GM18505 (cell line): ENCODE measurements at regions not wholly inside any gene's neighbourhood (a gene's known extent, or its start where the extent isn't known, plus 50 kb on each side); places are given as distances from the start of the nearest gene placed in this dataset.
"Not testable (repeated sequence)": the region's sequence is repeated elsewhere in the genome, so short reads cannot be mapped to it uniquely, and the experiment has no call there.

Experiments used
- ATAC-seq: cut with Tn5 transposase; IDR thresholded peaks from one replicate; pipeline ENCODE4 v1.9.1; 2021; ENCODE audit not compliant: unreplicated experiment
- POLR2A ChIP-seq: IDR thresholded peaks from 4 replicates; pipeline ENCODE4 v1.6.1; 2011; ENCODE audit warnings: borderline replicate concordance; ENCODE audit not compliant: insufficient read depth, insufficient read length; ENCODE audit errors: extremely low read depth

DNA sequence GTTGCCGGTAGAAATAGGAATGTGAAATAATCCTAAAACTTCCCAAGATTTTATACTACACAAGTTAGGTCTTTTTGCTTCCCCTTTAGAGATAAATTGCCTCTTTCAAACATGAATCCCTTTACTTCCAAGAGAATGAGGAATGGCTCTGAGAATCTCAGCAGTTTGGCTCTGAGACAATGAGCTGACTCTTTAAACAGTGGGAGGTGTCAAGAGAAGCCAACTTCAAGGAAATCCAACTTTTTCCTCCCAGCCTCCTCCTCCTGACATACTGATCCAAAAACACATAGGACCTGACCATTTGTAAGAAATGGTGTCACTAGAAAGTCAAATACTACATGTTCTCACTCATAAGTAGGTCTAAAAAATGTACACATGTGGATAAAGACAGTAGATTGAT is 154.2 kb downstream of the ALDH8A1 start:
- ATAC-seq, result no peak
- TF ChIP-seq POLR2A, result no peak

DNA sequence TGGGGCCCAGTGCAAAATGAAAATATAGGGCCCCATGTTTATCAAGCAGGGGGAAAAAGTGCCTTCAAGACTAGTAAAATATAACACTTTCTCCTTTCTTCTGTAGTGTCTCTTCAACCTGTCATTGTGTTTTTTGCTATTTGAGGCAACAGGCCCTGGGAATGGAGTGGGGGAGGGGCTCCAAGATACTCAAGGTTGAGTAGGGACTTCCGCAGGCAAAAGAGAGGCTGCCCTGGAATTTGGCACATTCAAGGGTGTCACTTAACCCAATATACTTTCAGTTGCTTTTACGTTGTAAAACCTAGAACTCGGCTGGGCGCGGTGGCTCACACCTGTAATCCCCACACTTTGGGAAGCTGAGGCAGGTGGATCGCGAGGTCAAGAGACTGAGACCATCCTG is 154.9 kb downstream of the ALDH8A1 start:
- no peak for ATAC-seq
- TF ChIP-seq POLR2A, result no peak

DNA sequence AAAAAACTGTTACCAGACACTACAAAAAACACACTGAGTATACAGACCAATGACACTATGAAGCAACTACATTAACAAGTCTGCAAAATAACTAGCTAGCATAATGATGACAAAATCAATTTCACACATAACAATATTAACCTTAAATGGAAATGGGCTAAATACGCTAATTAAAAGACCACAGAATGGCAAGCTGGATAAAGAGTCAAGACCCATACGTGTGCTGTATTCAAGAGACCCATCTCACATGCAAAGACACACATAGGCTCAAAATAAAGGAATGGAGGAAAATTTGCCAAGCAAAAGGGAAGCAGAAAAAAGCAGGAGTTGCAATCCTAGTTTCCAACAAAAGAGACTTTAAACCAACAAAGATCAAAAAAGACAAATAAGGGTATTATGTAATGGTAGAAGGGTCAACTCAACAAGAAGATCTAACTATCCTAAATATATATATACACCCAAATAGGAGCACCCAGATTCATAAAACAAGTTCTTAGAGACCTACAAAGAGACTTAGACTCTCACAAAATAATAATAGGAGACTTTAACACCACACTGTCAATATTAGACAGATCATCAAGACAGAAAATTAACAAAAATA is 158.6 kb downstream of the ALDH8A1 start:
- not testable (repeated sequence) for ATAC-seq

DNA sequence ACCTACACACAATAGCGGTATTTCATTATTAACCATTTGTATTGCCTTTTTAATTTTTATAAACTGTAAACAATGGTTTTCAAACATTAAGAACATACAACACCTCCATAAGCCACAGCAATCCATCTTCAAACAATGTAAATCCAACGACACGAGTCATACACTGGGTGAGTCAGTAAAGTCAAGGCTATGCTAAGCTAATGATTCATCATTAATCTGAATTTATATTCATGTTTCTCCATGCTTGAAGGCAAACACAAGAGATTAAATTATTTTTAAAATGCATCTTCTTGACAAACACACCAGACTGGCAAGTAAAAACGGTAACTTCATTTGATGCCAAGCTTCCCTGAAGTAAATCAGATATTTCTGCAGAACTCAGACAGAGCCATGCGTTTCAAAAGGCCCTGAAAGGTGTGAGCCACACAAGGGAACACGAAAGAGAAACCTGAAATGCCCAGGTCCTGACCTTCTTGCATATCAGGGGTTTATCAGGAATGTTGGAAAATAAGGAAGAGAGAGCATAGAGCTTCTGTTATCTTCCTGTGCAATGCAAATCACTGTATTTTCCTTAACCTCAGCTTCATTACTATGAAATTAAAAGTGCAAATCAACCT is 162.5 kb downstream of the ALDH8A1 start:
- no peak for TF ChIP-seq POLR2A
- no peak for ATAC-seq

DNA sequence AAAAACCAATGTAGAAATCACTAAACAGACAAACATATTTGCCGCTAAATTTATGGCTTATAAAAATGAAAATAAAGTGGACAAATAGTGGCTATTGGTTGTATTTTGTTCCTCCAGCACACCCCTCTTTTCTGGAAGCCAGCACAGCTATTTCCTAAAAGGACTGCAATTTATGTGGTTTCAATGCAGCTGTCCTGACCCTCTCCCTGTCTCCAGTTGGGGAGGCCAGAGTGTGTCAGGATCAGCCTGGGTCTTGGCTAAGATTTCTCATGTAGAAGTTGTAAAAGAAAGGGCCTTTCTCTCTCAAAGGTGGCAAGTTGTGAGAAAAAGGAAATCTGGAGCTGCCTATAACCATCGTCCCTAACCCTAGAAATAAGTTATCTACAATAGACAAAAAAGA is 165.6 kb downstream of the ALDH8A1 start:
- ATAC-seq, result no peak
- no peak for TF ChIP-seq POLR2A

DNA sequence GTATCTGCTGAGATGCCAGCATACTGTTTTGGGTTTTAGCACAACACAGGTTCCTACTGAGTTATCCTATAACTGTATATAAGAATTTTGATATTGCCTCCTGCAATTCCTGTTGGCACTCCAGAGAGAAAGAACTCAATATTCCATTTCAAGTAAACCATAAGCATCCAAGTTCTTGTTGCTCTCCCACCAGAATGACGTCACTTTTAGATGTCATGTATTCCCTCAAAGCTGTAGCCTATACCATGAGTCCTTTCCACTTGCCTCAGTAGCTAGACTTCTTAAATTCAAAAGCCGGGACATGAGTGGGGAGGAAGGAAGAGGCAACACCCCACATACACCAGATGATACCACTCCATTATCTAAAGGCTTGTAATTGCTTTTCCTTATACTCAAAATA is 171.5 kb downstream of the ALDH8A1 start:
- TF ChIP-seq POLR2A, result no peak

DNA sequence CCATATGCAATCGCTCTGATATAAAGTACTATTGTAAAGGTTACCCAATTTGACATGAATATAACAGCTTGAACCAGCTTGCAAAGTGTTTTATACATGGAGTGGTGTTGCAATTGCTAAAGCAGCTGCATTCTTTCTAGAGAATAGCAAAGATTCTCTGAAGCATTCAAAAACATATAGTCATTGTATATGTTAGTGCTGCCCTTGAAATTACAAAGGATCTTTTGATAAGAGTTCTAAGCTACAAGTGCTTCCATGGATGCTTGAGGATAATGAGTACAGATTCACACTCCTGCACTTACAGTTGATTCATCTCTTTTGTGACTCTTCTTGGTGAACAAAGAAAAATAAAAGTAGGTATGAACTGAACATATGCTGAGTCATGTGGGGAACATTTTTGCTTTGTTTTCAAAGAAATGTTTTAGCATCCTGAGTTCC is 175.7 kb downstream of the ALDH8A1 start:
- TF ChIP-seq POLR2A, result no peak
- ATAC-seq, result no peak

More for the DNA sequence above, 171.5 kb downstream of the ALDH8A1 start:
- no peak for ATAC-seq

DNA sequence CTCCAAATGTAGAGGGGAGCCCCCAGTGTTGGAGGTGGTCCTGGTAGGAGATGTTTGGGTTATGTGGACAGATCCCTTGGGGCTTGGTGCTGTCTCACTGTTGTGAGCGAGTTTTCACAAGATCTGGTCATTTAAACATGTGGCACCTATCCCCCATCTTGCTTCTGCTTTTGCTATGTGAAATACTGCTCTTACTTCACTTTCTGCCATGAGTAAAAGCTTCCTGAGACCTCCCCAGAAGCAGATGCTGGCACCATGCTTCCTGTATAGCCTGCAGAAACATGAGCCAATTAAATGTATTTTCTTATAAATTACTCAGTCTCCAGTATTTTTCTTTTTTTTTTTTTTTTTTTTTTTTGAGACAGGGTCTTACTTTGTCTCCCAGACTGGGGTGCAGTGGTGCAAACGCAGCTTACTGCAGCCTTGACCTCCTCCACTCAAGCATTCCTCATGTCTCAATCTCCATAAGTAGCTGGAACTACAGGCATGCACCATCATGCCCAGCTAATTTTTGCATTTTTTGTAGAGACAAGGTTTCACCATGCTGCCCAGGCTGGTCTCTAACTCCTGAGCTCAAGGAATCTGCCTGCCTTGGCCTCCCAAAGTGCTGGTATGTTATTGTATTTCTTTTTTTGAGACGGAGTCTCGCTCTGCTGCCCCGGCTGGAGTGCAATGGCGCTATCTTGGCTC is 177.1 kb downstream of the ALDH8A1 start:
- no peak for ATAC-seq
- no peak for TF ChIP-seq POLR2A

DNA sequence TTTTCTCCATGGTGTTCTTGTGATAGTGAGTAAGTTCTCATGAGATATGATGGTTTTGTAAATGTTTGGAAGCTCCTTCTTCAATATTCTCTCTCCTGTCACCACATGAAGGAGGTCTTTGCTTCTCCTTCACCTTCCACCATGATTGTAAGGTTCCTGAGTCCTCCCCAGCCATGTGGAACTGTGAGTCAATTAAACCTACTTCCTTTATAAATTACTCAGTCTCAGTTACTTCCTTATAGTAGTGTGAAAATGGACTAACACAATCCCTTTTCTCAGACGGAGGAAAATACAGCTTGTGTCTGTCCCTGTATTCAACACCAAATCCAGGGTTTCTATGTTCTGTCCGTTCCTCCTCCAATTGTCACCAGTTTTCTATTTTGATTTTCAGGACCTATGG is 181.0 kb downstream of the ALDH8A1 start:
- no peak for TF ChIP-seq POLR2A
- ATAC-seq, result no peak

DNA sequence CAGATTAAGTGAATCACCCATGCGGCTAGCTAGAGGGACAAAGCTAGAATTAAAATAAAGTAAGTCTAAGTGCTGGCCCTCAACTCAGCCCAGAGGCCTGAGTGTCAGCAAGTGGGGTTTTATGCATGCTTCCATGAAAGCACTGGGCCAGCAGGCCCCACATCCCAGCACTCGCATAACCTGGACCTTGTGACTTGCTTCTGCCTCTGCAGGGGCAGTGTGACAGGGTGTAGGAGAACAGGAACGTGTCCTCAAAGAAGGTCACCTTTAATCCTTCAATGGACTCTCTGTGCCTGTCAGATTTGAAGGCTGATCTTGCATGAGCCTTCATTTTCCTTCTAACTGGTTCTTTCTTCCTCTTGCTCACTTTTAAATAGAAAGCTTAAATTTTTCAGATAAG is 183.4 kb downstream of the ALDH8A1 start:
- no peak for ATAC-seq
- no peak for TF ChIP-seq POLR2A

DNA sequence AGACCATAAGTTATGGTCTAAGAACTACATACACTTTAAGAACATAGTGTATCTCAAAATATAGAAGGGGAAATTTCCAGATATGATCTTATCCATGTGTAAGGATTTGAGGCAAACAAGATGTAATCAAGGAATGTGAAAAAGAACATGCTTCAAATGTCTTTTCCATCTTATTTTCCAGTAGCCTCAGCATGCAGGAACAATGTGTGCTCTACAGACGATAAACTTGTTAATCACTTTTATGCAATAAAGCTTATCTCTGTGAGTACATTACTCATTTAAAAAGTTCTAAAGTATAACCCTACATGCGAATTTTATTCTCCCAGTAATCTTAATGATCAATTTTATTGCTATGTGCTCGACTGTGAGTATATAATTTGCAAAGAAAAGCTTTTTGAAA is 185.2 kb downstream of the ALDH8A1 start:
- no peak for TF ChIP-seq POLR2A
- ATAC-seq, result no peak

DNA sequence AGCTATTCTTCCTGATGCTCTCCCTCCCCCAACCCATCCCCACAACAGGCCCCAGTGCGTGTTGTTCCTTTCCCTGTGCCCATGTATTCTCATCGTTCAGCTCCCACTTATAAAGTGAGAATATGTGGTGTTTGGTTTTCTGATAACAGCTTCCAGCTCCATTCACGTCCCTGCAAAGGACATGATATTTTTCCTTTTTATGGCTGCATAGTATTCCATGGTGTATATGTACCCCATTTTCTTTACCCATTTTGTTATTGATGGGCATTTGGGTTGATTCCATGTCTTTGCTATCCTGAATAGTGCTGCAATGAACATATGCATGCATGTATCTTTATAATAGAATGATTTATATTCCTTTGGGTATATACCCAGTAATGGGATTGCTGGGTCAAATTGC is 186.3 kb downstream of the ALDH8A1 start:
- ATAC-seq, result not testable (repeated sequence)

DNA sequence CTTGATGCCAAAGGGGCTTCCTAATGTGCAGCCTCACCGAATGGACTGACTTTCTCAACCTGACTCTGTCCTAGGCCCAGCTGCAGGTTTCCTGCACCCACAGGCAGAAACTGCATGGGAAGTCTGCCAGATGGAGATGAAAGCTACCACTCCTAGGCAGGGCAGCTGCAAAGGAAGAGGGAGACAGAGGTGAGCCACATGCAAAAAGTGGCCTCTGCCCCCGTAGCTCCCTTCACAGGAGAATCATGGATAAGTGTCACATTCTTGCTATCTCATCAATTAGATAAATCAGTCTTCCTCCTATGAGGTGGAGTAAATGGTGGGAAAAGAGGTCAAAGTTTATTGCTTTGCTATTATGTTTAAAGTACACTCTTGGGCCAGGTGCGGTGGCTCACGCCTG is 191.3 kb downstream of the ALDH8A1 start:
- no peak for TF ChIP-seq POLR2A
- ATAC-seq, result no peak

DNA sequence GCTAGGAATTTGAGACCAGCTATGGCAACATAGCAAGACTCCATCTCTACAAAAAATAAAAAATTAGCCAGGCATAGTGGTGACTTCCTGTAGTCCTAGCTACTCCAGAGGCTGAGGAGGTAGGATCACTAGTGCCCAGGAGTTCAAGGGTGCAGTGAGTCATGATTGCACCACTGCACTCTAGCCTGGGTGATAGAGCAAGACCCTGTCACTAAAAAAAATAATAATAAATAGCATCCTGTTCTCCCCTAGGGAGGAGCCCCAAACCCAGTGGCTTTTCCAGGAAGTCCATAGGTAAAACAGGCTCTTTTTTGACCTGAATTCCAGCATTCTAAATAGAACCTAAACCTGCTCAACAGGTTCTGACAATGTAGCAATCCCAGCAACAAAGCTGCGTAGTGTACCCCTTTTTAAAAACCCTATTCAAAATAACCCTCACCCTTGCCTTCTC is 192.0 kb downstream of the ALDH8A1 start:
- no peak for TF ChIP-seq POLR2A
- ATAC-seq, result no peak
